ENCODE measurements at regions not wholly inside any gene's neighbourhood (a gene's known extent, or its start where the extent isn't known, plus 50 kb on each side); places are given as distances from the start of the nearest gene placed in this dataset.

DNA sequence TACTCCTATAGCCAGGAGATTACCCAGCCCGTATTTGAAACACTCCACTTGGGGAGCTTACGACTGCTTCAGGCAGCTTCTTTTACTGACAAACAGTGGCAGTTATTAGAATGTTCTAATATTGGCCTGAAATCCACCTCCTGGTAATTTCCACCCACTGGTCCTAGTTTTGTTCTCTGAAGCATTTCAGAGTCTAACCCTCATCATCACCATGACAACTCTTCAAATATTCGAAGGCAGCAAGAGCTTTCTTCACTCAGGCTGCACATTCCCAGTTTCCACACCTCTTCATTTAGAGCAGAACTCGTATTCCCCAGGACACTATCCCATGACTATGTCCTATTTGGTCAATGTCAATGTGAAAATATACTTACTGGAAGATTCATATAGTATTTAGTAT, 325.6 kb downstream of the UBE3D start:
- no peak for DNase-seq (ENCODE audit: low read depth in 2 of 2)

GRCh38 chr6:82741325-82741995, 324.2 kb downstream of the UBE3D start:
- DNase-seq (ENCODE audit: low read depth in 2 of 2), result no peak

GRCh38 chr6:82741996-82742385, 323.6 kb downstream of the UBE3D start:
- no peak for DNase-seq (ENCODE audit: low read depth in 2 of 2)

- DNase-seq (ENCODE audit: low read depth in 2 of 2), result no peak
Measured at GRCh38 chr6:82744286-82745015, 321.2 kb downstream of the UBE3D start.

DNA sequence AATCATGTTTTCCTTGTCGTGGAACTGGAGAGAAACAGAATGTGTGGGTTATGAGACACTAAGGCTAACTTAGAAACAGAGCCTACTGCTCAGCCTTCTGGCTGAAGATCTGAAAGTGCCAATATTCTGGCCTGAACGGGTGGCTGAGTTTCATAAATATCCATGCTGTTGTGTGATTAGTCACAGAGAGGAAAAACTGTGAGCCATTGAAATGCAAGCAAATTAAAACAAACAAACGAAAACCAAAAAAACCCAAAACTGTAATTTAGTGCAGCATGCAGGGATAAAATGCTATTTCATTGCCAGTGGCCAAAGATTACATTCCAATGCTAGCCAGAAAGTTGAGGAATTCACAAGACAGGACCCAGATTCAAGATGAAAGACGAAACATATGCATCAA, 315.1 kb downstream of the UBE3D start:
- no peak for DNase-seq (ENCODE audit: low read depth in 2 of 2)

DNA sequence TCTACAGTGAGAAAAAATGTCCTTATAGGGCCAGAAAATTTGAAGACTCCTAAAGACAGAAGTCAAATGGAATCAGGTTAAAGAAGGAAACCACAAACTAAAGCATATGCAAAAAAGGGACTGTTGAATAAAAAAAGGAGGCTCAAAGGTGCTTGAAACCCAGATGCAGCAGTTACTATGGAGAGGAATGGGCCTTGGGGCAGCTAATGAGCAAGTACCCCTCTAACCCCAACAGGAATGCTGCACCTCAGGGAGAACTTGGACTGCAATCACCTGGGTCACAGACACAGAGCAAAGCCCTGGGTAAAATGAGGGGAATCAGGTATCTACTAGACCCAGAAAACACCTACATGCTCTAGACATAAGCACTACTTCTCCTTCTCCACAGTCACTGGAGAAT, 313.9 kb downstream of the UBE3D start:
- no peak for DNase-seq (ENCODE audit: low read depth in 2 of 2)

GRCh38 chr6:82761674-82762345, 303.8 kb downstream of the UBE3D start:
- DNase-seq (ENCODE audit: low read depth in 2 of 2), result no peak

DNA sequence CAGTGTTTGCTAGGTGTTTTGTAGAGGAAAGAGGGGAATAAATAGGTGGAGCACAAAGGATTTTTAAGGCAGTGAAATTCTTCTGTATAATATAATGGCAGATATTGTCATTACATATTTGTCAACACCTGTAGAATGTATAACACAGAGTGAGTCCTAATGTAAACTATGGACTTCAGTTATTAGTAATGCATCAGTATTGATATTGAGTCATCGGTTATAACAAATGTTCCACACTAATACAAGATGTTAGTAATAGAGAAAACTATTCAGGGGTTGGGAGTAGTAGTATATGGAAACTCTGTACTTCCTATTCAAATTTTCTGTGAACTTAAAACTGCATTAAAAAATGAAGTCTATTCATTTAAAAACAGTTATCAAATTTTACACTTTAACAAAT, 299.2 kb downstream of the UBE3D start:
- DNase-seq (ENCODE audit: low read depth in 2 of 2), result no peak

DNA sequence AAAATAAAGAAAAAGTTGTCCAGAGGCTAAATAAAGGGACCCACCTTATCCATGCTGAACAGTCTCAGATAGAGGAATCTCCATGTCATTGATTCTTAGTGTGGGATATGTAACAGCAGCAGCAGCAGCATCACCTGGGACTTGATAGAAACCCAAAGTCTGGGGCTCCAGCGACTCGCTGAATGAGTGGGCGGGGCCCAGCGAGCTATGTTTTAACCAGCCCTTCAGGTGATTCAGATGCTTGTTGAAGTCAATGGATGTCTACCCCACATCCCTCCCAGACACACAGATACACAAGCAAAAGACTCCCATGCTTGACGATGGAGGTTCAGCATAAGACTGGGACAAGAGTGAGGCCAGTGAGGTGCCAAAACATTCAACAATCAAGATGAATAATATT, 298.6 kb downstream of the UBE3D start:
- DNase-seq (ENCODE audit: low read depth in 2 of 2), result no peak

GRCh38 chr6:82767447-82767846, 298.2 kb downstream of the UBE3D start:
- no peak for DNase-seq (ENCODE audit: low read depth in 2 of 2)

- DNase-seq (ENCODE audit: low read depth in 2 of 2), result no peak
Measured at GRCh38 chr6:82772851-82773717, 292.6 kb downstream of the UBE3D start.

GRCh38 chr6:82775361-82775760, 290.3 kb downstream of the UBE3D start:
- no peak for DNase-seq (ENCODE audit: low read depth in 2 of 2)

- DNase-seq (ENCODE audit: low read depth in 2 of 2), result no peak
Measured at GRCh38 chr6:82775981-82776380, 289.7 kb downstream of the UBE3D start.

- DNase-seq (ENCODE audit: low read depth in 2 of 2), result no peak
Measured at GRCh38 chr6:82779041-82779440, 286.6 kb downstream of the UBE3D start.

DNA sequence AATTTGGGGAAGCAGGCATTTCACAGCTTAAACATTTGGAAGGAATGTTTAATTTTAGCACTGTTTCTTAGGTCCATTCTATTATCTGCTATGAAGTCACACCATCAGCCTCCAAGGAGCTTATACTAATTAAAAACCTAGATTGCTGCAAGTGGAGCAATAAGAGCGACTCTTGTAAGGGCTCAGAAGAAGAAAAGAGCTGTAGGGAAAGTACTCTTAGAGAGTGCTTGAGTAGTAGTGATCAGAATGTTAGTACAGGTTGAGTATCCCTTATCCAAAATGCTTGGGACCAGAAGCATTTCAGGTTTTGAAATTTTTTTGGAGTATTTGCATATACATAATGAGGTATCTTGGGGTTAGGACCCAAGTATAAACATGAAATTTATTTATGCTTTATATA, 285.3 kb downstream of the UBE3D start:
- DNase-seq (ENCODE audit: low read depth in 2 of 2), result no peak

DNA sequence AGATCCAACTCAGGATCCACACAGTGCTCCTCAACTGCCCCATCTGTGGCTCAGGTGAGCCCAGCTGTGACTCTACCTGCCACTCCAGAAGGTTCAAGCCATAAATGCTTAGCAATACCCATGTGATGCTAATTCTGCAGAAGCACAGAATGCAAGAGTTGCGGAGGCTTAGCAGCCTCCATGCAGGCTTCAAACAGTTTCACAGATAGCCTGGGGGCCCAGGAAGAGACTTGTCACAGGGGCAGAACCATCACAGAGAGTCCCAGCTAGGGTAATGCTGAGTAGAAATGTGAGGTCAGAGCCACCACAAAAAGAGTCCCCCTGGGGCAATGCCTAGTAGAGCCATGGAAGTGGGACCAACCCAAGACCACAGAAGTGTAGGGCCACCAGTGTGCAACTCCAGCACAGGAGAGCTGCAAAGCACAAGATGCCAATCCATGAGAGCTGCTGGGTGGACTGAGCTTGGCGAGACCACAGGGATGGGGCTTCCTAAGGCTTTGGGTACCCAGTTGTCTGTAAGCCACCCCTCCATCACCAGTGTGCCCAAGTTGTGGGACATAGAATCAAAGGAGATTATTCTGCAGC, 283.9 kb downstream of the UBE3D start:
- no peak for DNase-seq (ENCODE audit: low read depth in 2 of 2)

- DNase-seq (ENCODE audit: low read depth in 2 of 2), result no peak
Measured at GRCh38 chr6:82783587-82784236, 281.9 kb downstream of the UBE3D start.

GRCh38 chr6:82785206-82785605, 280.4 kb downstream of the UBE3D start:
- DNase-seq (ENCODE audit: low read depth in 2 of 2), result no peak

DNA sequence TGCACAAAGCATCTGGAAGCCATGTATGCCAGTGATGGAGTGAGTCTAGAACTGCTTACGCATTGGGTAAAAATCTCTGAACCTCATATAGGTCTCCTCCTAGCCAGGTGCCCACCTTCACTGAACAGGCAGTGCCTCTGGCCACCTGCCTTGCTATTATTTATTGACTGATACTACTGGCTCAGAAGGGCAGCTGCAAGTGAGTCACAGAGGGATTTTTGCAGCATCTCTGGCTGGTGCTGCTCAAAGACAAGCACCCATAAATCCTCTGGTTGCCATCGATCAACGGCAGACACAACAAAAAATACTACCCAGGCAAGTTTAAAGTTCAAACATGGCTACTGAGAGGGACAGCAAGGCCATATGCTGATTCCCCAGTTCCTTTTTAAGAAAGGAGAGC, 279.4 kb downstream of the UBE3D start:
- no peak for DNase-seq (ENCODE audit: low read depth in 2 of 2)

- no peak for DNase-seq (ENCODE audit: low read depth in 2 of 2)
Measured at GRCh38 chr6:82795940-82796339, 269.7 kb downstream of the UBE3D start.

DNA sequence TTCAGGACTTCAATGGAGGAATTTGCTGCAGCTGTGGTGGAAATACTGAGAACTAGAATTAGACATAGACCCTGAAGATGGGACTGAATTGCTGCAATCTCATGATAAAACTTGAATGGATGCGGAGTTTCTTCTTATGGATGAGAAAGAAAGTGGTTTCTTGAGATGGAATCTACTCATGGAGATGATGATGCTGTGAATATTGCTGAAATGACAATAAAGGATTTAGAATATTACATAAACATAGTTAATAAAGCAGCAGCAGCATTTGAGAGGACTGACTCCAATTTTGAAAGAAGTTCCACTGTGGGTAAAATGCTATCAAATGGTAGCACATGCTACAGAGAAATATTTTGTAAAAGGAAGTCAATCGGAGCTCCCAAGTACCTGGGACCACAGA, 264.6 kb downstream of the UBE3D start:
- DNase-seq (ENCODE audit: low read depth in 2 of 2), result no peak

All from stimulated activated CD4-positive, alpha-beta T cell treated with anti-CD3 and anti-CD28 coated beads, Interleukin-4, amount 100 ng/mL, for 48 hours (primary cell).